ENCODE measurements at regions not wholly inside any gene's neighbourhood (a gene's known extent, or its start where the extent isn't known, plus 50 kb on each side); places are given as distances from the start of the nearest gene placed in this dataset.

DNA sequence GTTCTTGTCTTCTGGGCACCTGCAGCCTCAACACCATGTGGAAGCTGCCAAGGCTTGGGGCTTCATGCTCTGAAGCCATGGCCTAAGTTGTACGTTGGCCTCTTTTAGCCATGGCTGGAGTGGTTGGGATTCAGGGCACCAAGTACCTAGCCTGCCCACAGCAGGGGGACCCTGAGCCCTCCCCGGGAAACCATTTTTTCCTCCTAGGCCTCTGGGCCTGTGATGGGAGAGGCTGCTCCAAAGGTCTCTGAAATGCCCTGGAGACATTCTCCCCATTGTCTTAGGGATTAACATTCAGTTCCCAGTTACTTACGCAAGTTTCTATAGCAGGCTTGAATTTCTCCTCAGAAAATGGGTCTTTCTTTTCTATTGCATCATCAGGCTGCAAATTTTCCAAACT, 269.3 kb downstream of the NAP1L3 start:
- H3K4me2 ChIP-seq = no peak overlapping the region
- no peak overlapping the region for H3K27ac ChIP-seq (ENCODE audit: low read depth)
- ATAC-seq (no peak), DNase-seq (ENCODE audit: low spot score) (no peak)
- H3K27me3 ChIP-seq (ENCODE audit: insufficient read depth) = no peaks in the 10 kb centered on the region
- peaks cover 33% of the 10 kb centered on the region for H3K9me3 Mint-ChIP-seq
- H2AFZ ChIP-seq = no peak overlapping the region
- no peak overlapping the region for H3K27ac Mint-ChIP-seq
- no peaks in the 10 kb centered on the region for H4K20me1 ChIP-seq (replicated peaks; ENCODE audit: insufficient read depth)
- H3F3A ChIP-seq (replicated peaks; ENCODE audit: low read depth) = no peaks in the 10 kb centered on the region
- TF ChIP-seq EZH2phosphoT487 (IDR thresholded peaks at IDR 0.05; ENCODE audit: unreplicated experiment) = no peak
- no peak for TF ChIP-seq POLR2AphosphoS5 (IDR thresholded peaks at IDR 0.05; ENCODE audit: low read depth)
- no peak for TF ChIP-seq NANOG (IDR thresholded peaks at IDR 0.05; ENCODE audit: borderline replicate concordance)
- TF ChIP-seq, protein P1, sequence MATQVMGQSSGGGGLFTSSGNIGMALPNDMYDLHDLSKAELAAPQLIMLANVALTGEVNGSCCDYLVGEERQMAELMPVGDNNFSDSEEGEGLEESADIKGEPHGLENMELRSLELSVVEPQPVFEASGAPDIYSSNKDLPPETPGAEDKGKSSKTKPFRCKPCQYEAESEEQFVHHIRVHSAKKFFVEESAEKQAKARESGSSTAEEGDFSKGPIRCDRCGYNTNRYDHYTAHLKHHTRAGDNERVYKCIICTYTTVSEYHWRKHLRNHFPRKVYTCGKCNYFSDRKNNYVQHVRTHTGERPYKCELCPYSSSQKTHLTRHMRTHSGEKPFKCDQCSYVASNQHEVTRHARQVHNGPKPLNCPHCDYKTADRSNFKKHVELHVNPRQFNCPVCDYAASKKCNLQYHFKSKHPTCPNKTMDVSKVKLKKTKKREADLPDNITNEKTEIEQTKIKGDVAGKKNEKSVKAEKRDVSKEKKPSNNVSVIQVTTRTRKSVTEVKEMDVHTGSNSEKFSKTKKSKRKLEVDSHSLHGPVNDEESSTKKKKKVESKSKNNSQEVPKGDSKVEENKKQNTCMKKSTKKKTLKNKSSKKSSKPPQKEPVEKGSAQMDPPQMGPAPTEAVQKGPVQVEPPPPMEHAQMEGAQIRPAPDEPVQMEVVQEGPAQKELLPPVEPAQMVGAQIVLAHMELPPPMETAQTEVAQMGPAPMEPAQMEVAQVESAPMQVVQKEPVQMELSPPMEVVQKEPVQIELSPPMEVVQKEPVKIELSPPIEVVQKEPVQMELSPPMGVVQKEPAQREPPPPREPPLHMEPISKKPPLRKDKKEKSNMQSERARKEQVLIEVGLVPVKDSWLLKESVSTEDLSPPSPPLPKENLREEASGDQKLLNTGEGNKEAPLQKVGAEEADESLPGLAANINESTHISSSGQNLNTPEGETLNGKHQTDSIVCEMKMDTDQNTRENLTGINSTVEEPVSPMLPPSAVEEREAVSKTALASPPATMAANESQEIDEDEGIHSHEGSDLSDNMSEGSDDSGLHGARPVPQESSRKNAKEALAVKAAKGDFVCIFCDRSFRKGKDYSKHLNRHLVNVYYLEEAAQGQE (IDR thresholded peaks at IDR 0.05; ENCODE audit: unreplicated experiment) = no peak
- TF ChIP-seq ZNF114 (CRISPR knock-in tag; IDR thresholded peaks at IDR 0.05) = no peak
- no peak for TF ChIP-seq ZNF331 (CRISPR knock-in tag; IDR thresholded peaks at IDR 0.05; ENCODE audit: low read depth)
- TF ChIP-seq STAT1 (IDR thresholded peaks at IDR 0.05; ENCODE audit: unreplicated experiment) = no peak
- TF ChIP-seq JUNB (IDR thresholded peaks at IDR 0.05; ENCODE audit: unreplicated experiment) = no peak
- TF ChIP-seq, protein P2, sequence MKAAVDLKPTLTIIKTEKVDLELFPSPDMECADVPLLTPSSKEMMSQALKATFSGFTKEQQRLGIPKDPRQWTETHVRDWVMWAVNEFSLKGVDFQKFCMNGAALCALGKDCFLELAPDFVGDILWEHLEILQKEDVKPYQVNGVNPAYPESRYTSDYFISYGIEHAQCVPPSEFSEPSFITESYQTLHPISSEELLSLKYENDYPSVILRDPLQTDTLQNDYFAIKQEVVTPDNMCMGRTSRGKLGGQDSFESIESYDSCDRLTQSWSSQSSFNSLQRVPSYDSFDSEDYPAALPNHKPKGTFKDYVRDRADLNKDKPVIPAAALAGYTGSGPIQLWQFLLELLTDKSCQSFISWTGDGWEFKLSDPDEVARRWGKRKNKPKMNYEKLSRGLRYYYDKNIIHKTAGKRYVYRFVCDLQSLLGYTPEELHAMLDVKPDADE (IDR thresholded peaks at IDR 0.05) = no peak
- no peak for TF ChIP-seq CREB1 (CRISPR knock-in tag; IDR thresholded peaks at IDR 0.05; ENCODE audit: low read depth)
- no peak for TF ChIP-seq EZH2 (IDR thresholded peaks at IDR 0.05; ENCODE audit: low read depth, unreplicated experiment)
- H3K36me3 ChIP-seq (ENCODE audit: insufficient read depth) = no peaks in the 10 kb centered on the region; the same call in 1 of the 2 replicates
- no peaks in the 10 kb centered on the region for H3K4me1 ChIP-seq (ENCODE audit: insufficient read depth)
- H3K4me1 Mint-ChIP-seq = no peaks in the 10 kb centered on the region
- H3K79me2 ChIP-seq (replicated peaks; ENCODE audit: insufficient read depth) = no peaks in the 10 kb centered on the region
- H3K4me3 Mint-ChIP-seq = no peak overlapping the region
- peaks cover 34% of the 10 kb centered on the region; the same call in 2 of the 3 replicates for H3K36me3 Mint-ChIP-seq (ENCODE audit: low read depth)
- no peak overlapping the region for H3K4me3 ChIP-seq
- H3K9me2 ChIP-seq (ENCODE audit: insufficient read depth) = no peaks in the 10 kb centered on the region
- no peaks in the 10 kb centered on the region for H3K27me3 Mint-ChIP-seq (ENCODE audit: insufficient read depth, low read depth, poor library complexity)

DNA sequence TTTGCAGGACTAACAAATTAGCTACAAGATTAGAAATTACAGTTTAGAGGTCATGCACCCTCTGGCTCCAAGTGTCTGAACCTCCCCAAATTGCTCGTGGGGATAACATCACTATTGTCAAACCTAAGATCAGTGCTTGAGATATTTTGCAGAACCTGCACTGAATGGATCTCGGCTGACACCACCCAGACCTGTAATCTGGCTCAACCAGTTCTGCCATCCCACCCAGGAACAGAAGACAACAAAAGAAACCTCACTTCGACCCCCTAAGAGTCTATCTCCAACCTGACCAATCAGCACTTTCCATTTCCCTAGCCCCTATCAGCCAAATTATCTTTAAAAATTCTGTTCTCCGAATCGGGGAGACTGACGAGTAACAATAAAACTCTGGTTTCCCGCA, 318.7 kb downstream of the NAP1L3 start:
- no peak overlapping the region for H3K4me3 ChIP-seq
- Mint-ChIP-seq H3K27me3 (ENCODE audit: insufficient read depth, low read depth, poor library complexity) (no peaks in the 10 kb centered on the region), H3K36me3 (ENCODE audit: low read depth) (no peaks in the 10 kb centered on the region; the same call in 2 of the 3 replicates), H3K9me3 (no peaks in the 10 kb centered on the region), H3K4me1 (peaks cover 8% of the 10 kb centered on the region), H3K4me3 (no peak overlapping the region), H3K27ac (no peak overlapping the region)
- H3K9me2 ChIP-seq (ENCODE audit: insufficient read depth) = no peaks in the 10 kb centered on the region
- ATAC-seq (no peak), DNase-seq (ENCODE audit: low spot score) (no peak)
- H2AFZ ChIP-seq = no peak overlapping the region
- H3K27ac ChIP-seq (ENCODE audit: low read depth) = no peak overlapping the region
- no peaks in the 10 kb centered on the region for H3K4me1 ChIP-seq (ENCODE audit: insufficient read depth)
- H3K4me2 ChIP-seq = no peak overlapping the region
- H4K20me1 ChIP-seq (replicated peaks; ENCODE audit: insufficient read depth) = no peaks in the 10 kb centered on the region
- H3K36me3 ChIP-seq (ENCODE audit: insufficient read depth) = no peaks in the 10 kb centered on the region
- no peaks in the 10 kb centered on the region for H3F3A ChIP-seq (replicated peaks; ENCODE audit: low read depth)
- no peaks in the 10 kb centered on the region for H3K27me3 ChIP-seq (ENCODE audit: insufficient read depth)
- no peaks in the 10 kb centered on the region for H3K79me2 ChIP-seq (replicated peaks; ENCODE audit: insufficient read depth)
- TF ChIP-seq EZH2 (IDR thresholded peaks at IDR 0.05; ENCODE audit: low read depth, unreplicated experiment) (no peak), ZNF114 (CRISPR knock-in tag; IDR thresholded peaks at IDR 0.05) (no peak), JUNB (IDR thresholded peaks at IDR 0.05; ENCODE audit: unreplicated experiment) (no peak), EZH2phosphoT487 (IDR thresholded peaks at IDR 0.05; ENCODE audit: unreplicated experiment) (no peak), STAT1 (IDR thresholded peaks at IDR 0.05; ENCODE audit: unreplicated experiment) (no peak), NANOG (IDR thresholded peaks at IDR 0.05; ENCODE audit: borderline replicate concordance) (no peak), CREB1 (CRISPR knock-in tag; IDR thresholded peaks at IDR 0.05; ENCODE audit: low read depth) (no peak), POLR2AphosphoS5 (IDR thresholded peaks at IDR 0.05; ENCODE audit: low read depth) (no peak), ZNF331 (CRISPR knock-in tag; IDR thresholded peaks at IDR 0.05; ENCODE audit: low read depth) (no peak)
- TF ChIP-seq, protein P2 (IDR thresholded peaks at IDR 0.05) = no peak
- TF ChIP-seq, protein P3, sequence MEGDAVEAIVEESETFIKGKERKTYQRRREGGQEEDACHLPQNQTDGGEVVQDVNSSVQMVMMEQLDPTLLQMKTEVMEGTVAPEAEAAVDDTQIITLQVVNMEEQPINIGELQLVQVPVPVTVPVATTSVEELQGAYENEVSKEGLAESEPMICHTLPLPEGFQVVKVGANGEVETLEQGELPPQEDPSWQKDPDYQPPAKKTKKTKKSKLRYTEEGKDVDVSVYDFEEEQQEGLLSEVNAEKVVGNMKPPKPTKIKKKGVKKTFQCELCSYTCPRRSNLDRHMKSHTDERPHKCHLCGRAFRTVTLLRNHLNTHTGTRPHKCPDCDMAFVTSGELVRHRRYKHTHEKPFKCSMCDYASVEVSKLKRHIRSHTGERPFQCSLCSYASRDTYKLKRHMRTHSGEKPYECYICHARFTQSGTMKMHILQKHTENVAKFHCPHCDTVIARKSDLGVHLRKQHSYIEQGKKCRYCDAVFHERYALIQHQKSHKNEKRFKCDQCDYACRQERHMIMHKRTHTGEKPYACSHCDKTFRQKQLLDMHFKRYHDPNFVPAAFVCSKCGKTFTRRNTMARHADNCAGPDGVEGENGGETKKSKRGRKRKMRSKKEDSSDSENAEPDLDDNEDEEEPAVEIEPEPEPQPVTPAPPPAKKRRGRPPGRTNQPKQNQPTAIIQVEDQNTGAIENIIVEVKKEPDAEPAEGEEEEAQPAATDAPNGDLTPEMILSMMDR (conservative IDR thresholded peaks at IDR 0.05; ENCODE audit: low read depth in 2 of 2) = no peak
- TF ChIP-seq, protein P1 (IDR thresholded peaks at IDR 0.05; ENCODE audit: unreplicated experiment) = no peak

Data from GM23338 (cell line).